ENCODE measurements at regions not wholly inside any gene's neighbourhood (a gene's known extent, or its start where the extent isn't known, plus 50 kb on each side); places are given as distances from the start of the nearest gene placed in this dataset.

DNA sequence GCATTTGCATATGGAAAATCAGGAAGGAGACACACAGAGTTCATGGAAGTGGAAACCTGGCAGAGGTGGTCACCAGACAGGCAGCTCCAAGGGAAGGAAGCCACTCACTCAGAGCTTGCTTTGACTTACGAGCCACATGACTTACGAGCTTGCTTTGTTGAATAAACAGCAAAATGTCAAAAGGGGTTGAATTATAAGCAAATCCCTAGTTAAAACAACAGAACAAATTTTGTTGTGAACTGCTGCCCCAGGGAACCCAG is 164.3 kb downstream of the SYK start:
- H3K27me3 ChIP-seq = no peaks in the 10 kb centered on the region
- no peaks in the 10 kb centered on the region for H3K36me3 ChIP-seq
- TF ChIP-seq, protein P1, sequence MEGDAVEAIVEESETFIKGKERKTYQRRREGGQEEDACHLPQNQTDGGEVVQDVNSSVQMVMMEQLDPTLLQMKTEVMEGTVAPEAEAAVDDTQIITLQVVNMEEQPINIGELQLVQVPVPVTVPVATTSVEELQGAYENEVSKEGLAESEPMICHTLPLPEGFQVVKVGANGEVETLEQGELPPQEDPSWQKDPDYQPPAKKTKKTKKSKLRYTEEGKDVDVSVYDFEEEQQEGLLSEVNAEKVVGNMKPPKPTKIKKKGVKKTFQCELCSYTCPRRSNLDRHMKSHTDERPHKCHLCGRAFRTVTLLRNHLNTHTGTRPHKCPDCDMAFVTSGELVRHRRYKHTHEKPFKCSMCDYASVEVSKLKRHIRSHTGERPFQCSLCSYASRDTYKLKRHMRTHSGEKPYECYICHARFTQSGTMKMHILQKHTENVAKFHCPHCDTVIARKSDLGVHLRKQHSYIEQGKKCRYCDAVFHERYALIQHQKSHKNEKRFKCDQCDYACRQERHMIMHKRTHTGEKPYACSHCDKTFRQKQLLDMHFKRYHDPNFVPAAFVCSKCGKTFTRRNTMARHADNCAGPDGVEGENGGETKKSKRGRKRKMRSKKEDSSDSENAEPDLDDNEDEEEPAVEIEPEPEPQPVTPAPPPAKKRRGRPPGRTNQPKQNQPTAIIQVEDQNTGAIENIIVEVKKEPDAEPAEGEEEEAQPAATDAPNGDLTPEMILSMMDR (IDR thresholded peaks at IDR 0.05; ENCODE audit: low read depth, low read length) = no peak
- DNase-seq (ENCODE audit: low read depth in 1 of 2, low spot score in 1 of 2) = no peak
- no peak overlapping the region for H3K27ac ChIP-seq
- no peak overlapping the region for H3K4me3 ChIP-seq
- H3K9me3 ChIP-seq (ENCODE audit: low read depth) = no peaks in the 10 kb centered on the region
- H3K4me1 ChIP-seq (ENCODE audit: low read depth) = no peaks in the 10 kb centered on the region

DNA sequence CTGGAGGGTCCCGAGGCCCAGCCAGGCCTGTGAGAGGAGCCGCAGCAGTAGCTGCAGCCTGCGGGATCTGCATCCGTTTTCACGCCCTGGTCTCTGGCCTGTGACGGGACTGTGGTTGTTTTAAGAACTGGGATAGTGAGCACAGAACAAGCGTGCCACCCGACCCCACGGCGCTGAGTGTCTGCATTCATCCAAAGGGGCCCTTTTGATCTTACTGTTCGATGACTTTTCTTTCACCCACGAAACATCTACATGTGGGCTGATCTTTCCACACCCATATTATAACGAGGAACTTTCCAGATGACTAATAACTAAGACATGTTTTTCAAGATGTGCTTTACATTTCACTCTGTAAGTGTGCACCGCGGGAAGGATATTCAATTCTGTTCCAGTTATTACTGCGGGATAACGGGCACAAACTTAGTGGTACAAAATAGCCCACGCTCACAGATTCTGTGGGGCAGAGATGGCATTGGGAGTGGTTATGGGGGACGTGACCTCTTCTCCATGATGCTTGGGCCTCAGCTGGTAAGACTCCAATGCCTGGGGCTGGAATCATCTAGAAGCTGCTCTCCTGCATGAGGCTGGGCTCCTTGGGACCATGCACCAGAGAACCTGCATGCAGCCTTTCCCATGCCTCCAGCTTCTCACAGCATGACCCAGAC is 165.0 kb downstream of the SYK start:
- Histone ChIP-seq H3K4me3 (no peak overlapping the region), H3K4me1 (ENCODE audit: low read depth) (no peaks in the 10 kb centered on the region), H3K27ac (no peak overlapping the region), H3K36me3 (no peaks in the 10 kb centered on the region), H3K27me3 (no peaks in the 10 kb centered on the region), H3K9me3 (ENCODE audit: low read depth) (no peaks in the 10 kb centered on the region)
- TF ChIP-seq, protein P1 (IDR thresholded peaks at IDR 0.05; ENCODE audit: low read depth, low read length) = no peak
- peak in 1 of 2 donors; percentile 34 for DNase-seq (ENCODE audit: low read depth in 1 of 2, low spot score in 1 of 2)

DNA sequence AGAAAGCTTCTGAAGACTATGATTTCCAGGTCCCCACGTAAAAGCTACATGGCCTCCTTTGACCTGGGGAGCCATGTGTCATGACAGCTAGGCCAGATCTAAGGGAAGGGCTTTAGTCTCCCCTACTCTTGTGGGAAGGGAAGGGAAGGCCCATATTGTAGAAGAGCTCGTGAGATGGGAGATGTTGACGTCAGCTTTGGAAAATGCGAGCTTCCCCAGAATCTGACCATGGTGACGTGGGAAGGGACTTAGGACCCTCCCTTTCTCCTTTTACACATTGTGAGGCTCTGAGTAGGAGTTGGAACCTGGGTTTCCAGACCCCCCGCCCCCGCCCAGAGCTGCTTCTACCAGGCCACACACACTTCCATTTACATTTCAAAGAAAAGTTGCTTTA is 165.5 kb downstream of the SYK start:
- TF ChIP-seq, protein P1 (IDR thresholded peaks at IDR 0.05; ENCODE audit: low read depth, low read length) = no peak
- Histone ChIP-seq H3K27ac (no peak overlapping the region), H3K27me3 (no peaks in the 10 kb centered on the region), H3K4me1 (ENCODE audit: low read depth) (no peaks in the 10 kb centered on the region), H3K36me3 (no peaks in the 10 kb centered on the region), H3K9me3 (ENCODE audit: low read depth) (no peaks in the 10 kb centered on the region), H3K4me3 (no peak overlapping the region)
- no peak for DNase-seq (ENCODE audit: low read depth in 1 of 2, low spot score in 1 of 2)

DNA sequence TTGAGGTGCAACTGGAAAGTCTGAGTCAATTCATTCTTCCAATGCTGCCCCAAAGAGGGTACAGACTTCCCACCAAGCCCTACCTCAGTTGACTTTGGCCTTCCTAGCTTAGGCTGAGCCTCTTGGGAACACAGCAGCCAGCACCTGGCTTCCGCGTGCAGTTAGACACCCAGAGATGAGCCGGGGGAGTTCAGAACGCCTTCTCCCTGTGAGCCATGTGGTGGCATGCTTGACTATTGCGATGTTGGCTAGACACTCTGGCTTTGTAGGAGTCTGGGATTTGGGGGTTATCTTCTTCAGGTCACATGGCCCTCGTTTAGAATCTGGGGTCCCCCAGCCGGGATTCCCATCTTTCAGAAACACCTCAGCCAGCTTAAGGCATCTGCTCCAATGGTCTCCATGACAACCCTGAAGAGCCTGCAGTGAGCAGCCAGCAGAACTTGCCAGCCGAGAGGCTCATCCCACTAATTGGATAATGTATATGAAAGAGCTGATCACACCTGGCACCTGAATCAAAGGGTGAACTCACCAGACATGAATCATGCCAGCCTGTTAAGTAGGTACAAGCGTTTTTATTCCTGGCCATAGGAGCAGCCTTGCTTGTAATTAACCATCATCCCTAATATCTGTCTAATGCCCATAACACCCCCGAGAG is 167.5 kb downstream of the SYK start:
- Histone ChIP-seq H3K36me3 (no peaks in the 10 kb centered on the region), H3K4me3 (no peak overlapping the region), H3K4me1 (ENCODE audit: low read depth) (peaks cover 13% of the 10 kb centered on the region), H3K9me3 (ENCODE audit: low read depth) (no peaks in the 10 kb centered on the region), H3K27me3 (no peaks in the 10 kb centered on the region), H3K27ac (no peak overlapping the region)
- DNase-seq (ENCODE audit: low read depth in 1 of 2, low spot score in 1 of 2) = no peak
- TF ChIP-seq, protein P1 (IDR thresholded peaks at IDR 0.05; ENCODE audit: low read depth, low read length) = no peak

DNA sequence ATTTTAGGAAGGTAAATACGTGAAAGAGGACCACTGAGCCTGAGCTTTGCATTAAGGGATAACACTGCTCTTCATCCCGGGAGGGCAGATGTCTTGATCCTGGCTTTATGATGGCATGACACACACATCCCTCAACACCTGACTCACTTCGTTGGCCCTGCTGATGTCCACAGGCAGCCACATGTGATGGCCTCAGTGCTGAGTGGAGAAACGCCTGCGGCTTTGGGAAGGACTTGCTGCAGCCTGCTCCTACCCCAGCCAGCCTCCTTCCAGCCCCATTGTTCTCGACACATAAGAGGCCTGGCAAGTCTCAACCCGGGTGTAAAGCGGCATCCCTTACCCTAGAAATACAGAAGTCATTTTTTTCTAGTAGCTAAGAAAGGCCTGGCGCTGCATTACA is 169.0 kb downstream of the SYK start:
- TF ChIP-seq, protein P1 (IDR thresholded peaks at IDR 0.05; ENCODE audit: low read depth, low read length) = no peak
- Histone ChIP-seq H3K9me3 (ENCODE audit: low read depth) (no peaks in the 10 kb centered on the region), H3K4me3 (no peak overlapping the region), H3K27ac (no peak overlapping the region), H3K27me3 (no peaks in the 10 kb centered on the region), H3K4me1 (ENCODE audit: low read depth) (peaks cover 13% of the 10 kb centered on the region), H3K36me3 (no peaks in the 10 kb centered on the region)
- no peak for DNase-seq (ENCODE audit: low read depth in 1 of 2, low spot score in 1 of 2)
